ENCODE measurements at regions not wholly inside any gene's neighbourhood (a gene's known extent, or its start where the extent isn't known, plus 50 kb on each side); places are given as distances from the start of the nearest gene placed in this dataset.

- no peaks in the 10 kb centered on the region for H3K27me3 Mint-ChIP-seq
- peak overlapping the region; percentile 88 for H3K27ac Mint-ChIP-seq
- peaks cover 50% of the 10 kb centered on the region for H3K4me1 Mint-ChIP-seq
- ATAC-seq: no peak
- peaks cover 5% of the 10 kb centered on the region for H3K36me3 Mint-ChIP-seq
- no peak overlapping the region for H3K4me3 Mint-ChIP-seq
- H3K9me3 Mint-ChIP-seq: peaks cover 3% of the 10 kb centered on the region
These were observed 58.5 kb upstream of the RUNX3 start for GRCh38 chr1:24988558-24988912.

GRCh38 chr1:24987875-24988557 is 57.9 kb upstream of the RUNX3 start:
- H3K4me1 Mint-ChIP-seq: peaks cover 49% of the 10 kb centered on the region
- H3K27ac Mint-ChIP-seq: peak overlapping the region; percentile 88
- H3K27me3 Mint-ChIP-seq: no peaks in the 10 kb centered on the region
- H3K9me3 Mint-ChIP-seq: peaks cover 3% of the 10 kb centered on the region
- H3K36me3 Mint-ChIP-seq: peaks cover 5% of the 10 kb centered on the region
- peak overlapping the region; percentile 37 for H3K4me3 Mint-ChIP-seq
- ATAC-seq: peak; percentile 90

GRCh38 chr1:24987424-24987823 is 57.3 kb upstream of the RUNX3 start:
- Mint-ChIP-seq H3K4me1 (peaks cover 43% of the 10 kb centered on the region), H3K27ac (peak overlapping the region; percentile 88), H3K4me3 (no peak overlapping the region), H3K9me3 (peaks cover 3% of the 10 kb centered on the region), H3K36me3 (peaks cover 5% of the 10 kb centered on the region), H3K27me3 (no peaks in the 10 kb centered on the region)
- no peak for ATAC-seq

- Mint-ChIP-seq H3K9me3 (peaks cover 3% of the 10 kb centered on the region), H3K4me3 (no peak overlapping the region), H3K4me1 (peaks cover 36% of the 10 kb centered on the region), H3K36me3 (peaks cover 5% of the 10 kb centered on the region), H3K27me3 (no peaks in the 10 kb centered on the region), H3K27ac (peak overlapping the region; percentile 46)
- no peak for ATAC-seq
These were observed 56.4 kb upstream of the RUNX3 start for GRCh38 chr1:24986372-24986965.

GRCh38 chr1:24985737-24986136 is 55.7 kb upstream of the RUNX3 start:
- H3K4me3 Mint-ChIP-seq: no peak overlapping the region

GRCh38 chr1:24984800-24985522 is 54.9 kb upstream of the RUNX3 start:
- Mint-ChIP-seq H3K36me3 (peaks cover 5% of the 10 kb centered on the region), H3K9me3 (peaks cover 3% of the 10 kb centered on the region), H3K27ac (peak overlapping the region; percentile 8), H3K27me3 (no peaks in the 10 kb centered on the region), H3K4me1 (peaks cover 25% of the 10 kb centered on the region), H3K4me3 (no peak overlapping the region)
- no peak for ATAC-seq

More at GRCh38 chr1:24985737-24986136, 55.7 kb upstream of the RUNX3 start:
- Mint-ChIP-seq H3K9me3 (peaks cover 3% of the 10 kb centered on the region), H3K27ac (peak overlapping the region; percentile 46), H3K27me3 (no peaks in the 10 kb centered on the region), H3K36me3 (peaks cover 5% of the 10 kb centered on the region), H3K4me1 (peaks cover 29% of the 10 kb centered on the region)
- ATAC-seq: no peak

- ATAC-seq: no peak
- Mint-ChIP-seq H3K36me3 (peaks cover 5% of the 10 kb centered on the region), H3K27me3 (no peaks in the 10 kb centered on the region), H3K4me3 (no peak overlapping the region), H3K4me1 (peaks cover 19% of the 10 kb centered on the region), H3K9me3 (peaks cover 3% of the 10 kb centered on the region), H3K27ac (peak overlapping the region; percentile 59)
These were observed 54.2 kb upstream of the RUNX3 start for GRCh38 chr1:24984300-24984699.

- Mint-ChIP-seq H3K36me3 (peaks cover 4% of the 10 kb centered on the region), H3K9me3 (peaks cover 3% of the 10 kb centered on the region), H3K4me3 (no peak overlapping the region), H3K4me1 (peaks cover 16% of the 10 kb centered on the region), H3K27ac (peak overlapping the region; percentile 59), H3K27me3 (no peaks in the 10 kb centered on the region)
- no peak for ATAC-seq
These were observed 53.1 kb upstream of the RUNX3 start for GRCh38 chr1:24983006-24983680.

- no peaks in the 10 kb centered on the region for H3K27me3 Mint-ChIP-seq
- H3K4me3 Mint-ChIP-seq: no peak overlapping the region
- H3K9me3 Mint-ChIP-seq: peaks cover 3% of the 10 kb centered on the region
- H3K36me3 Mint-ChIP-seq: peaks cover 4% of the 10 kb centered on the region
- H3K27ac Mint-ChIP-seq: peak overlapping the region; percentile 59
- peaks cover 9% of the 10 kb centered on the region for H3K4me1 Mint-ChIP-seq
- ATAC-seq: no peak
These were observed 51.5 kb upstream of the RUNX3 start for GRCh38 chr1:24981631-24982005.

GRCh38 chr1:24980836-24981630 is 51.0 kb upstream of the RUNX3 start:
- Mint-ChIP-seq H3K36me3 (peaks cover 10% of the 10 kb centered on the region), H3K27me3 (no peaks in the 10 kb centered on the region), H3K9me3 (peaks cover 7% of the 10 kb centered on the region), H3K4me1 (peaks cover 9% of the 10 kb centered on the region), H3K27ac (no peak overlapping the region), H3K4me3 (no peak overlapping the region)
- ATAC-seq: no peak

All from stimulated activated memory B cell treated with anti-CD40 and anti-IgM and Interleukin-4, amounts not matched to agents 10 μg/mL and 1 μg/mL and 100 μg/mL, for 72 hours (primary cell).